NCI-H2196 (cell line): ENCODE measurements at regions not wholly inside any gene's neighbourhood (a gene's known extent, or its start where the extent isn't known, plus 50 kb on each side); places are given as distances from the start of the nearest gene placed in this dataset.

Source experiments
- DNase-seq: peaks from one replicate; lab custom pipeline; 2025; ENCODE audit not compliant: unreplicated experiment; lab: John Stamatoyannopoulos, UW

- no peak for DNase-seq
Observed at GRCh38 chr2:126792993-126793392, 105.7 kb upstream of the TEX51 start.

- no peak for DNase-seq
Observed at GRCh38 chr2:126793885-126794613, 104.6 kb upstream of the TEX51 start.

- DNase-seq = no peak
Observed at GRCh38 chr2:126795656-126796055, 103.0 kb upstream of the TEX51 start.

- no peak for DNase-seq
Observed at GRCh38 chr2:126796931-126797621, 101.6 kb upstream of the TEX51 start.

- no peak for DNase-seq
Observed at GRCh38 chr2:126797622-126798275, 100.9 kb upstream of the TEX51 start.

GRCh38 chr2:126798276-126799140, 100.2 kb upstream of the TEX51 start:
- DNase-seq = no peak

GRCh38 chr2:126799301-126799700, 99.4 kb upstream of the TEX51 start:
- DNase-seq = no peak

GRCh38 chr2:126801473-126801872, 97.2 kb upstream of the TEX51 start:
- DNase-seq = no peak

GRCh38 chr2:126802316-126802715, 96.4 kb upstream of the TEX51 start:
- DNase-seq = no peak

- DNase-seq = no peak
Observed at GRCh38 chr2:126802774-126803433, 95.8 kb upstream of the TEX51 start.

- DNase-seq = no peak
Observed at GRCh38 chr2:126803434-126803775, 95.3 kb upstream of the TEX51 start.

GRCh38 chr2:126804347-126804746, 94.3 kb upstream of the TEX51 start:
- DNase-seq = no peak

- no peak for DNase-seq
Observed at GRCh38 chr2:126808929-126809328, 89.8 kb upstream of the TEX51 start.

GRCh38 chr2:126809340-126809739, 89.3 kb upstream of the TEX51 start:
- no peak for DNase-seq

- DNase-seq = no peak
Observed at GRCh38 chr2:126810001-126810400, 88.7 kb upstream of the TEX51 start.

GRCh38 chr2:126811101-126811500, 87.6 kb upstream of the TEX51 start:
- DNase-seq = no peak

- no peak for DNase-seq
Observed at GRCh38 chr2:126817172-126817571, 81.5 kb upstream of the TEX51 start.

GRCh38 chr2:126822115-126822514, 76.6 kb upstream of the TEX51 start:
- no peak for DNase-seq

- no peak for DNase-seq
Observed at GRCh38 chr2:126822921-126823320, 75.8 kb upstream of the TEX51 start.

- DNase-seq = no peak
Observed at GRCh38 chr2:126823951-126824350, 74.7 kb upstream of the TEX51 start.

GRCh38 chr2:126824663-126825062, 74.0 kb upstream of the TEX51 start:
- no peak for DNase-seq
